H1 (cell line): ENCODE measurements at regions not wholly inside any gene's neighbourhood (a gene's known extent, or its start where the extent isn't known, plus 50 kb on each side); places are given as distances from the start of the nearest gene placed in this dataset.

Experiments
- CTCF ChIA-PET: fragments of 300-600 bp; sonication (Branson Sonifier 250); formaldehyde crosslinking; loops from one replicate; lab custom pipeline; 2021; ENCODE audit not compliant: partially characterized antibody; lab: Charles Lee
- POLR2A ChIA-PET: fragments of 300-600 bp; sonication (Branson Sonifier 250); formaldehyde crosslinking; loops from one replicate; lab custom pipeline; 2021; ENCODE audit warnings: inconsistent platforms; ENCODE audit not compliant: partially characterized antibody; lab: Charles Lee
- DNase-seq, 2 experiments: peaks; one replicate each; pipeline versions ENCODE4 v3.0.0 to v3.0.0-alpha.2; 2010 to 2022; ENCODE audit warnings: low spot score in 2 of 2, low read depth in 1 of 2, mixed read lengths in 1 of 2
- FAIRE-seq: peaks from 2 replicates; lab custom pipeline; 2011; peaks lifted over from hg19 to GRCh38; lab: Jason Lieb, UNC
- H2AFZ ChIP-seq: 2 replicates; pipeline ENCODE4 v1.8.1; 2012; ENCODE audit warnings: low read length, inconsistent platforms
- H2AK5ac ChIP-seq: 2 replicates; pipeline ENCODE4 v1.6.1; 2013; ENCODE audit warnings: low read depth, low read length
- H2BK120ac ChIP-seq: replicated peaks from 2 replicates; pipeline ENCODE3; 2013; ENCODE audit warnings: low read depth, low read length, inconsistent platforms
- H2BK12ac ChIP-seq: 2 replicates; pipeline ENCODE4 v1.6.1; 2013; ENCODE audit warnings: low read depth, low read length
- H2BK15ac ChIP-seq: 2 replicates; pipeline ENCODE4 v1.6.1; 2013; ENCODE audit warnings: low read length
- H2BK20ac ChIP-seq: 2 replicates; pipeline ENCODE4 v1.6.1; 2013; ENCODE audit warnings: low read length
- H2BK5ac ChIP-seq: 2 replicates; pipeline ENCODE4 v1.6.1; 2013; ENCODE audit warnings: low read depth, low read length
- H3K14ac ChIP-seq: 2 replicates; pipeline ENCODE4 v1.6.1; 2013; ENCODE audit warnings: inconsistent platforms; ENCODE audit not compliant: insufficient read length
- H3K18ac ChIP-seq: 2 replicates; pipeline ENCODE4 v1.6.1; 2013; ENCODE audit warnings: low read length; ENCODE audit errors: extremely low read depth
- H3K23ac ChIP-seq: 2 replicates; pipeline ENCODE4 v1.6.1; 2013; ENCODE audit warnings: inconsistent platforms; ENCODE audit not compliant: insufficient read length
- H3K23me2 ChIP-seq: 2 replicates; pipeline ENCODE4 v1.6.1; 2013; ENCODE audit warnings: low read depth, low read length
- H3K27ac ChIP-seq: 2 replicates; pipeline ENCODE4 v1.6.1; 2011; ENCODE audit warnings: low read depth, low read length, inconsistent platforms
- H3K27me3 ChIP-seq, 4 experiments: replicated peaks in 1 of 4; 1 replicate in 1 of 4; 2 replicates in 3 of 4; pipeline versions ENCODE4 v1.6.1 to v1.8.1; 2011 to 2013; ENCODE audit warnings: low read length in 3 of 4, mild to moderate bottlenecking in 3 of 4, inconsistent platforms in 2 of 4, mixed read lengths in 2 of 4, moderate library complexity in 1 of 4; ENCODE audit not compliant: control insufficient read depth in 3 of 4, insufficient read depth in 3 of 4; ENCODE audit errors: extremely low read depth in 1 of 4
- H3K36me3 ChIP-seq, 4 experiments: 2 replicates each; pipeline versions ENCODE4 v1.6.1 to v1.8.1; 2011 to 2013; ENCODE audit warnings: mild to moderate bottlenecking in 4 of 4, low read length in 3 of 4, moderate library complexity in 2 of 4, control low read depth in 1 of 4, inconsistent platforms in 1 of 4; ENCODE audit not compliant: insufficient read depth in 4 of 4, control insufficient read depth in 2 of 4
- H3K4ac ChIP-seq: replicated peaks from 2 replicates; pipeline ENCODE3; 2013; ENCODE audit warnings: low read length, low read depth, mixed read lengths, inconsistent platforms; ENCODE audit not compliant: insufficient read length
- H3K4me1 ChIP-seq, 4 experiments: replicated peaks in 1 of 4; 1 replicate in 1 of 4; 2 replicates in 3 of 4; pipeline versions ENCODE4 v1.6.1 to v1.8.1; 2011 to 2013; ENCODE audit warnings: low read length in 3 of 4, inconsistent platforms in 2 of 4, mixed read lengths in 1 of 4; ENCODE audit not compliant: insufficient read depth in 4 of 4, control insufficient read depth in 3 of 4
- H3K4me2 ChIP-seq, 2 experiments: 2 replicates each; pipeline versions ENCODE4 v1.6.1 to v1.8.1; 2011 to 2013; ENCODE audit warnings: low read depth in 2 of 2, low read length in 2 of 2, control low read depth in 1 of 2, inconsistent platforms in 1 of 2, mild to moderate bottlenecking in 1 of 2; ENCODE audit not compliant: insufficient read depth in 1 of 2
- H3K4me3 ChIP-seq, 4 experiments: fragments of 200-600, 300-600 bp in 1 of 4; sonication (generic), shearing (Covaris generic), sonication (Bioruptor Twin) in 1 of 4; 2 replicates each; pipeline versions ENCODE4 v1.5.1 to v1.8.1; 2011 to 2016; ENCODE audit warnings: low read length in 4 of 4, low read depth in 3 of 4, control low read depth in 2 of 4, inconsistent platforms in 2 of 4, mild to moderate bottlenecking in 2 of 4, mixed read lengths in 1 of 4, moderate library complexity in 1 of 4; ENCODE audit not compliant: insufficient read depth in 2 of 4; ENCODE audit errors: extremely low read depth in 1 of 4
- H3K56ac ChIP-seq: replicated peaks from 2 replicates; pipeline ENCODE3; 2013; ENCODE audit warnings: low read depth, mild to moderate bottlenecking, mixed read lengths, low read length, inconsistent platforms; ENCODE audit not compliant: insufficient read length
- H3K79me1 ChIP-seq: 2 replicates; pipeline ENCODE4 v1.6.1; 2013; ENCODE audit warnings: low read depth, low read length, control low read depth
- H3K79me2 ChIP-seq, 2 experiments: 2 replicates each; pipeline versions ENCODE4 v1.6.1 to v1.8.1; 2012 to 2013; ENCODE audit warnings: low read length in 2 of 2, mild to moderate bottlenecking in 2 of 2, inconsistent platforms in 1 of 2; ENCODE audit not compliant: insufficient read depth in 2 of 2, control insufficient read depth in 1 of 2
- H3K9ac ChIP-seq, 4 experiments: replicated peaks in 1 of 4; 1 replicate in 1 of 4; 2 replicates in 3 of 4; pipeline versions ENCODE4 v1.6.1 to v1.8.1; 2011 to 2013; ENCODE audit warnings: low read depth in 3 of 4, low read length in 3 of 4, control low read depth in 2 of 4, mild to moderate bottlenecking in 2 of 4, moderate library complexity in 2 of 4, inconsistent platforms in 1 of 4; ENCODE audit errors: extremely low read depth in 1 of 4
- H3K9me3 ChIP-seq, 2 experiments: 2 replicates each; pipeline versions ENCODE4 v1.6.1 to v1.8.1; 2012 to 2013; ENCODE audit warnings: mild to moderate bottlenecking in 2 of 2, moderate library complexity in 2 of 2, control low read depth in 1 of 2, inconsistent platforms in 1 of 2, low read depth in 1 of 2, low read length in 1 of 2, mixed read lengths in 1 of 2; ENCODE audit not compliant: insufficient read depth in 2 of 2
- H4K20me1 ChIP-seq, 2 experiments: replicated peaks in 1 of 2; 2 replicates each; pipeline versions ENCODE3 to v1.8.1; 2011 to 2013; ENCODE audit warnings: inconsistent platforms in 2 of 2, low read length in 2 of 2, mild to moderate bottlenecking in 1 of 2; ENCODE audit not compliant: insufficient read depth in 2 of 2, control insufficient read depth in 1 of 2
- H4K5ac ChIP-seq: 2 replicates; pipeline ENCODE4 v1.6.1; 2013; ENCODE audit warnings: low read length, low read depth, mixed read lengths, inconsistent platforms; ENCODE audit not compliant: insufficient read length
- H4K8ac ChIP-seq: 2 replicates; pipeline ENCODE4 v1.8.0; 2013; ENCODE audit warnings: mild to moderate bottlenecking, moderate library complexity, low read length, inconsistent platforms; ENCODE audit not compliant: insufficient read depth; ENCODE audit errors: extremely low read depth
- H4K91ac ChIP-seq: replicated peaks from 2 replicates; pipeline ENCODE3; 2013; ENCODE audit warnings: low read length, mixed read lengths, inconsistent platforms; ENCODE audit not compliant: insufficient read length
- CHD1 ChIP-seq: IDR thresholded peaks from 2 replicates; pipeline ENCODE4 v1.6.1; 2012; ENCODE audit warnings: low read depth, low read length, improper control_type of control experiment
- CTBP2 ChIP-seq: IDR thresholded peaks from 2 replicates; pipeline ENCODE4 v1.7.0; 2011; ENCODE audit warnings: borderline replicate concordance, mild to moderate bottlenecking, moderate library complexity, mixed read lengths, low read length; ENCODE audit not compliant: insufficient read depth, insufficient read length
- POLR2AphosphoS5 ChIP-seq: IDR thresholded peaks from 2 replicates; pipeline ENCODE4 v1.6.1; 2011; ENCODE audit warnings: low read depth, low read length
- SIN3A ChIP-seq, 2 experiments: IDR thresholded peaks in 1 of 2; conservative IDR thresholded peaks in 1 of 2; 2 replicates each; pipeline ENCODE4 v1.6.1; 2011 to 2012; ENCODE audit warnings: low read length in 2 of 2, improper control_type of control experiment in 1 of 2, low read depth in 1 of 2, mild to moderate bottlenecking in 1 of 2
- TEAD4 ChIP-seq: IDR thresholded peaks from 2 replicates; pipeline ENCODE4 v1.6.1; 2012; ENCODE audit warnings: low read depth, low read length, inconsistent platforms, mixed read lengths
- WGBS, 2 experiments: shearing (Covaris generic) in 1 of 2; methylation state at CpG; one replicate each; pipeline versions ENCODE4 v1.1.6 to v1.1.7; 2013 to 2015; ENCODE audit warnings: low lambda C conversion rate in 2 of 2, mixed read lengths in 2 of 2, inconsistent platforms in 1 of 2, low coverage in 1 of 2, missing lambda C conversion rate in 1 of 2; ENCODE audit not compliant: insufficient replicate concordance in 2 of 2, insufficient coverage in 1 of 2, insufficient read length in 1 of 2; ENCODE audit errors: extremely low coverage in 1 of 2, missing lambda C conversion rate in 1 of 2; 5-methylcytosine and 5-hydroxymethylcytosine counted together
- TF ChIP-seq, protein P1 (sequence below): IDR thresholded peaks from 2 replicates; pipeline ENCODE4 v1.6.1; 2012; ENCODE audit warnings: low read length, inconsistent platforms

DNA sequence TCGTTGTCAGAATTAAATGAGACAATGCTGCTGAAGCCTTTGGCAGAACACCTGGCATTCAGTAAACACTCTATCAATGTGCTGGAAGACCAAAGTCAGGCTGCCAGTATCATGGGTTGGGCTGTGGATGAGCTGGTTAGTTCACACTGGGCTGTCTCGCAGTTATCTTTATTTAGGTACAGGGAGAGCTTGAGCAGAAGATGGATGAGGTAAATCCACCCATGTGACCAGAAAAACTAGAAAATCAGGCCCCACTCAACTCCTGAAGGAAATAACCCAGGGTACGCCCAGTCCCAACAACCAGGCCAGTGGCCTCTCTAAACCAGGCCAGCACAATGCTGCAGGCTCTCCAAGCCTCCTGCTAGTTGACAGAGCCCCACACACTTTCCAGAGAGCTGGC lies 330.3 kb downstream of the TNS1 start:
- Histone ChIP-seq H3K23ac (no peak overlapping the region), H2BK20ac (no peak overlapping the region), H3K18ac (no peak overlapping the region), H3K79me2 (no peaks in the 10 kb centered on the region), H4K91ac (no peak overlapping the region), H3K4ac (no peak overlapping the region), H3K79me1 (no peaks in the 10 kb centered on the region), H3K4me2 (no peak overlapping the region), H2AK5ac (no peak overlapping the region), H4K5ac (no peak overlapping the region), H2BK15ac (no peak overlapping the region), H2AFZ (no peak overlapping the region), H3K9me3 (no peaks in the 10 kb centered on the region; a peak in 1 of 4 replicates), H3K23me2 (no peaks in the 10 kb centered on the region), H2BK5ac (no peak overlapping the region), H3K4me3 (no peak overlapping the region), H2BK12ac (no peak overlapping the region), H3K56ac (no peak overlapping the region)
- CTCF ChIA-PET = interaction anchor here (0.6 to 4.5 kb wide), 7 partner anchors 10 to 1786 kb away, joined by 3 to 23 read pairs (median 3); no protein-coding TSS in a partner anchor
- no peak for FAIRE-seq
- no peak for TF ChIP-seq TEAD4
- TF ChIP-seq SIN3A (conservative IDR thresholded peaks at IDR 0.05 in 1 of 2, IDR thresholded peaks at IDR 0.05 in 1 of 2; ENCODE audit: low read depth in 1 of 2, low read length in 2 of 2) = no peak
- TF ChIP-seq, protein P1, sequence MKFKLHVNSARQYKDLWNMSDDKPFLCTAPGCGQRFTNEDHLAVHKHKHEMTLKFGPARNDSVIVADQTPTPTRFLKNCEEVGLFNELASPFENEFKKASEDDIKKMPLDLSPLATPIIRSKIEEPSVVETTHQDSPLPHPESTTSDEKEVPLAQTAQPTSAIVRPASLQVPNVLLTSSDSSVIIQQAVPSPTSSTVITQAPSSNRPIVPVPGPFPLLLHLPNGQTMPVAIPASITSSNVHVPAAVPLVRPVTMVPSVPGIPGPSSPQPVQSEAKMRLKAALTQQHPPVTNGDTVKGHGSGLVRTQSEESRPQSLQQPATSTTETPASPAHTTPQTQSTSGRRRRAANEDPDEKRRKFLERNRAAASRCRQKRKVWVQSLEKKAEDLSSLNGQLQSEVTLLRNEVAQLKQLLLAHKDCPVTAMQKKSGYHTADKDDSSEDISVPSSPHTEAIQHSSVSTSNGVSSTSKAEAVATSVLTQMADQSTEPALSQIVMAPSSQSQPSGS = no peak
- TF ChIP-seq CTBP2 = no peak
- no peak for TF ChIP-seq POLR2AphosphoS5
- no peak for TF ChIP-seq CHD1
- TF ChIP-seq, all 59 proteins: peak for 0
- no peaks in the 10 kb centered on the region for H3K4me1 ChIP-seq
- no peaks in the 10 kb centered on the region for H4K20me1 ChIP-seq
- no peak overlapping the region for H4K8ac ChIP-seq
- no peak overlapping the region for H3K9ac ChIP-seq
- no peak for DNase-seq
- no peak overlapping the region for H2BK120ac ChIP-seq
- POLR2A ChIA-PET = interaction anchor here (0.7 kb wide), 1 partner anchor 946 kb away, joined by 3 read pairs; no protein-coding TSS in a partner anchor
- H3K36me3 ChIP-seq = no peaks in the 10 kb centered on the region
- H3K27me3 ChIP-seq = no peaks in the 10 kb centered on the region
- no peak overlapping the region for H3K27ac ChIP-seq
- H3K14ac ChIP-seq = no peak overlapping the region
- 90% methylated on average over 3 of the region's 3 CpGs; no CpG with 5 or more reads in 1 of the 2 experiments for WGBS, 2 experiments
